ENCODE measurements at regions not wholly inside any gene's neighbourhood (a gene's known extent, or its start where the extent isn't known, plus 50 kb on each side); places are given as distances from the start of the nearest gene placed in this dataset.

- Histone ChIP-seq H3K9ac (ENCODE audit: low read depth in 2 of 2, low read length in 2 of 2) (no peak overlapping the region), H3K4me3 (no peak overlapping the region), H3K36me3 (no peaks in the 10 kb centered on the region), H3K4me1 (no peaks in the 10 kb centered on the region), H3K9me3 (no peaks in the 10 kb centered on the region), H3K27ac (no peak overlapping the region), H3K27me3 (no peaks in the 10 kb centered on the region)
- no peak for DNase-seq
- intact Hi-C loops (cut with DNase I) = no loop called here
- no peak for TF ChIP-seq CTCF (IDR thresholded peaks at IDR 0.05)
Observed at GRCh38 chr10:130959752-130960195, 351.7 kb downstream of the TCERG1L start.

- H3K27ac ChIP-seq = no peak overlapping the region
- DNase-seq = no peak
- intact Hi-C loops (cut with DNase I) = no loop called here
Observed at GRCh38 chr10:130960531-130960930, 351.0 kb downstream of the TCERG1L start.

GRCh38 chr10:130961506-130962239, 349.8 kb downstream of the TCERG1L start:
- H3K36me3 ChIP-seq = no peaks in the 10 kb centered on the region
- DNase-seq = no peak
- TF ChIP-seq CTCF (IDR thresholded peaks at IDR 0.05) = no peak
- no peak overlapping the region for H3K4me3 ChIP-seq
- H3K9me3 ChIP-seq = no peaks in the 10 kb centered on the region
- intact Hi-C loops (cut with DNase I) = no loop called here
- no peak overlapping the region for H3K9ac ChIP-seq (ENCODE audit: low read depth in 2 of 2, low read length in 2 of 2)
- no peak overlapping the region for H3K27ac ChIP-seq
- H3K4me1 ChIP-seq = no peaks in the 10 kb centered on the region
- no peaks in the 10 kb centered on the region for H3K27me3 ChIP-seq

More at GRCh38 chr10:130960531-130960930, 351.0 kb downstream of the TCERG1L start:
- H3K4me3 ChIP-seq = no peak overlapping the region
- no peak for TF ChIP-seq CTCF (IDR thresholded peaks at IDR 0.05)
- H3K9me3 ChIP-seq = no peaks in the 10 kb centered on the region
- no peaks in the 10 kb centered on the region for H3K36me3 ChIP-seq
- no peak overlapping the region for H3K9ac ChIP-seq (ENCODE audit: low read depth in 2 of 2, low read length in 2 of 2)
- H3K4me1 ChIP-seq = no peaks in the 10 kb centered on the region
- H3K27me3 ChIP-seq = no peaks in the 10 kb centered on the region

GRCh38 chr10:130962240-130963051, 349.1 kb downstream of the TCERG1L start:
- intact Hi-C loops (cut with DNase I) = no loop called here
- no peaks in the 10 kb centered on the region for H3K36me3 ChIP-seq
- TF ChIP-seq CTCF (IDR thresholded peaks at IDR 0.05) = no peak

GRCh38 chr10:130963052-130963393, 348.5 kb downstream of the TCERG1L start:
- no peak for TF ChIP-seq CTCF (IDR thresholded peaks at IDR 0.05)
- no peaks in the 10 kb centered on the region for H3K4me1 ChIP-seq
- no peaks in the 10 kb centered on the region for H3K27me3 ChIP-seq
- no peak overlapping the region for H3K9ac ChIP-seq (ENCODE audit: low read depth in 2 of 2, low read length in 2 of 2)
- no peak overlapping the region for H3K27ac ChIP-seq
- no peak for DNase-seq
- intact Hi-C loops (cut with DNase I) = no loop called here
- no peaks in the 10 kb centered on the region for H3K9me3 ChIP-seq
- no peaks in the 10 kb centered on the region for H3K36me3 ChIP-seq
- no peak overlapping the region for H3K4me3 ChIP-seq

More at GRCh38 chr10:130962240-130963051, 349.1 kb downstream of the TCERG1L start:
- H3K9me3 ChIP-seq = no peaks in the 10 kb centered on the region
- DNase-seq = no peak
- H3K27ac ChIP-seq = no peak overlapping the region
- no peaks in the 10 kb centered on the region for H3K4me1 ChIP-seq
- no peaks in the 10 kb centered on the region for H3K27me3 ChIP-seq
- no peak overlapping the region for H3K4me3 ChIP-seq
- no peak overlapping the region for H3K9ac ChIP-seq (ENCODE audit: low read depth in 2 of 2, low read length in 2 of 2)
